ENCODE measurements at regions not wholly inside any gene's neighbourhood (a gene's known extent, or its start where the extent isn't known, plus 50 kb on each side); places are given as distances from the start of the nearest gene placed in this dataset.

GRCh38 chr4:127120441-127121090 lies 512.2 kb upstream of the INTU start:
- no peak overlapping the region for H3K27ac ChIP-seq (ENCODE audit: low read depth in 1 of 2, low read length in 2 of 2)

More at GRCh38 chr4:127120441-127121090, 512.2 kb upstream of the INTU start:
- Histone ChIP-seq H3K36me3 (ENCODE audit: control insufficient read depth in 4 of 4, insufficient read depth in 3 of 4, low read depth in 1 of 4, low read length in 3 of 4) (no peaks in the 10 kb centered on the region), H3K27me3 (ENCODE audit: control insufficient read depth in 4 of 4, insufficient read depth in 4 of 4, low read length in 3 of 4) (no peaks in the 10 kb centered on the region), H3K9ac (ENCODE audit: low read depth in 1 of 2, low read length in 2 of 2) (no peak overlapping the region), H3K9me3 (ENCODE audit: control insufficient read depth in 4 of 4, low read length in 3 of 4) (no peaks in the 10 kb centered on the region), H3K4me3 (ENCODE audit: low read depth in 1 of 3, low read length in 3 of 3) (no peak overlapping the region), H3K4me1 (ENCODE audit: control insufficient read depth in 4 of 4, insufficient read depth in 4 of 4, low read length in 3 of 4) (no peaks in the 10 kb centered on the region)
- whole genome bisulfite sequencing = 73% methylated on average over 11 of the region's 11 CpGs
- no peak for DNase-seq (ENCODE audit: low spot score)
- no peak for TF ChIP-seq FOXA2 (IDR thresholded peaks at IDR 0.05)
- no peak for TF ChIP-seq EGR1 (IDR thresholded peaks at IDR 0.05; ENCODE audit: low read depth in 2 of 2)
- TF ChIP-seq RXRA (IDR thresholded peaks at IDR 0.05) = no peak
- no peak for TF ChIP-seq TAF1 (conservative IDR thresholded peaks at IDR 0.05)
- TF ChIP-seq MAX (IDR thresholded peaks at IDR 0.05) = no peak
- TF ChIP-seq YY1 (IDR thresholded peaks at IDR 0.05) = no peak
- TF ChIP-seq JUND (IDR thresholded peaks at IDR 0.05) = no peak
- no peak for TF ChIP-seq GABPA (IDR thresholded peaks at IDR 0.05 in 1 of 2, conservative IDR thresholded peaks at IDR 0.05 in 1 of 2)
- no peak for TF ChIP-seq FOXA1 (IDR thresholded peaks at IDR 0.05)
- TF ChIP-seq NR2F2 (IDR thresholded peaks at IDR 0.05) = no peak
- no peak for TF ChIP-seq CTCF (IDR thresholded peaks at IDR 0.05; ENCODE audit: low read depth, low read length, missing input control)
- no peak for TF ChIP-seq RAD21 (IDR thresholded peaks at IDR 0.05)
- no peak for TF ChIP-seq ZBTB33 (IDR thresholded peaks at IDR 0.05)
- no peak for TF ChIP-seq REST (IDR thresholded peaks at IDR 0.05)
- no peak for TF ChIP-seq HNF4G (IDR thresholded peaks at IDR 0.05)
- TF ChIP-seq ATF3 (IDR thresholded peaks at IDR 0.05) = no peak
- no peak for TF ChIP-seq HNF4A (conservative IDR thresholded peaks at IDR 0.05)
